GM23248 (cell line): ENCODE measurements at regions not wholly inside any gene's neighbourhood (a gene's known extent, or its start where the extent isn't known, plus 50 kb on each side); places are given as distances from the start of the nearest gene placed in this dataset.

Experiments used
- EZH2 ChIP-seq: fragments of 200-600 bp; sonication (generic); IDR thresholded peaks from 2 replicates; pipeline ENCODE4 v1.6.1; 2018; ENCODE audit warnings: antibody characterized with exemption, mild to moderate bottlenecking; ENCODE audit not compliant: insufficient read depth, poor library complexity, severe bottlenecking
- EZH2phosphoT487 ChIP-seq: fragments of 200-600 bp; sonication (generic); IDR thresholded peaks from 2 replicates; pipeline ENCODE4 v1.6.1; 2018; ENCODE audit warnings: antibody characterized with exemption, moderate library complexity, mild to moderate bottlenecking, low read depth; ENCODE audit not compliant: insufficient read depth

DNA sequence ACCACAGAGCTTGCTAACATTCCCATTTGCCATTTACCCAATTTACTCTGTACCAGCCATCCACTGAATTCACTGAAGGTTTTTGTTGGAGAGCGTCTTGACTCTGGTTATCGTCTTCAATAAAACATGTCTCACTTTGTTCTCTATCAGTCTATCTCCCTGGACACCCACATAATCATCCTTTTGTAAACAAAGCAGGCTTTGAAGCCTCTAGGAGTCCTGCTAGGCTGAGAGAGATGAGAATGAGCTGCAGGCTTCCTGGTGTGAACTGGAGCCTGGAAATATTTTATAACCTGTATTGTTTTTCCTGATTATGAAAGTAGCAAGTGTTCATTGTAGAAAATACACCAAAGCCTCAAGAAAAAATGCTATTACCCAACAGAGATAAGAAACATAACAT lies 140.6 kb upstream of the ZNF366 start:
- TF ChIP-seq EZH2 = no peak
- TF ChIP-seq EZH2phosphoT487 = no peak
